ENCODE measurements at regions not wholly inside any gene's neighbourhood (a gene's known extent, or its start where the extent isn't known, plus 50 kb on each side); places are given as distances from the start of the nearest gene placed in this dataset.

GRCh38 chr3:116802651-116803050, 93.1 kb downstream of the TUSC7 start:
- H3K4me1 ChIP-seq = no peaks in the 10 kb centered on the region
- no peaks in the 10 kb centered on the region for H3K36me3 ChIP-seq
- TF ChIP-seq CTCF (IDR thresholded peaks at IDR 0.05) (no peak), POLR2AphosphoS5 (IDR thresholded peaks at IDR 0.05) (no peak), POLR2A (IDR thresholded peaks at IDR 0.05) (no peak), EP300 (IDR thresholded peaks at IDR 0.05) (no peak)
- no peaks in the 10 kb centered on the region for H3K27me3 ChIP-seq
- H3K4me3 ChIP-seq = no peak overlapping the region
- peaks cover 0 to 8% (median 0%) of the 10 kb centered on the region in 4 donors for H3K9me3 ChIP-seq
- no peak for DNase-seq
- intact Hi-C loops (cut with DNase I; ENCODE audit: low total_unique reads) = no loop called here
- H3K27ac ChIP-seq = no peak overlapping the region

- no peak for TF ChIP-seq EP300 (IDR thresholded peaks at IDR 0.05)
- no peak for TF ChIP-seq CTCF (IDR thresholded peaks at IDR 0.05)
- TF ChIP-seq POLR2A (IDR thresholded peaks at IDR 0.05) = no peak
- no peak for TF ChIP-seq POLR2AphosphoS5 (IDR thresholded peaks at IDR 0.05)
Observed at GRCh38 chr3:116806351-116806750, 96.8 kb downstream of the TUSC7 start.

GRCh38 chr3:116808725-116809124, 99.1 kb downstream of the TUSC7 start:
- DNase-seq = no peak
- Histone ChIP-seq H3K4me3 (no peak overlapping the region), H3K36me3 (no peaks in the 10 kb centered on the region), H3K27me3 (no peaks in the 10 kb centered on the region), H3K9me3 (no peaks in the 10 kb centered on the region), H3K27ac (no peak overlapping the region), H3K4me1 (peaks cover 0 to 2% (median 0%) of the 10 kb centered on the region in 4 donors)
- TF ChIP-seq POLR2A (IDR thresholded peaks at IDR 0.05) (no peak), POLR2AphosphoS5 (IDR thresholded peaks at IDR 0.05) (no peak), EP300 (IDR thresholded peaks at IDR 0.05) (no peak), CTCF (IDR thresholded peaks at IDR 0.05) (no peak)
- intact Hi-C loops (cut with DNase I; ENCODE audit: low total_unique reads) = no loop called here
- WGBS, 5 donors = 69 to 91% (median 84%) methylated on average over 1 of the region's 1 CpG

More at GRCh38 chr3:116806351-116806750, 96.8 kb downstream of the TUSC7 start:
- peaks cover 0 to 8% (median 0%) of the 10 kb centered on the region in 4 donors for H3K9me3 ChIP-seq
- 87 to 96% (median 95%) methylated on average over 1 of the region's 1 CpG for WGBS, 5 donors
- no peaks in the 10 kb centered on the region for H3K4me1 ChIP-seq
- H3K4me3 ChIP-seq = no peak overlapping the region
- no peak for DNase-seq
- no peaks in the 10 kb centered on the region for H3K27me3 ChIP-seq
- H3K36me3 ChIP-seq = no peaks in the 10 kb centered on the region
- H3K27ac ChIP-seq = no peak overlapping the region
- intact Hi-C loops (cut with DNase I; ENCODE audit: low total_unique reads) = no loop called here

- no peak for DNase-seq
- Histone ChIP-seq H3K9me3 (no peaks in the 10 kb centered on the region), H3K36me3 (no peaks in the 10 kb centered on the region), H3K27ac (no peak overlapping the region), H3K4me1 (peaks cover 0 to 4% (median 0%) of the 10 kb centered on the region in 4 donors), H3K4me3 (no peak overlapping the region), H3K27me3 (no peaks in the 10 kb centered on the region)
- 62 to 76% (median 72%) methylated on average over 4 of the region's 4 CpGs for WGBS, 5 donors
- no peak for TF ChIP-seq EP300 (IDR thresholded peaks at IDR 0.05)
- no peak for TF ChIP-seq POLR2A (IDR thresholded peaks at IDR 0.05)
- no peak for TF ChIP-seq POLR2AphosphoS5 (IDR thresholded peaks at IDR 0.05)
- no peak for TF ChIP-seq CTCF (IDR thresholded peaks at IDR 0.05)
- intact Hi-C loops (cut with DNase I; ENCODE audit: low total_unique reads) = no loop called here
Observed at GRCh38 chr3:116809208-116809607, 99.6 kb downstream of the TUSC7 start.
